Osteoblast (primary cell): ENCODE measurements at regions not wholly inside any gene's neighbourhood (a gene's known extent, or its start where the extent isn't known, plus 50 kb on each side); places are given as distances from the start of the nearest gene placed in this dataset.

ENCODE experiments used
- DNase-seq: peaks from one replicate; pipeline ENCODE4 v3.0.0; 2011; ENCODE audit warnings: low spot score, mixed read lengths; ENCODE audit not compliant: insufficient read length; ENCODE audit errors: missing footprints
- H2AFZ ChIP-seq: 2 replicates; pipeline ENCODE4 v1.6.0; 2011; ENCODE audit warnings: mild to moderate bottlenecking, low read length
- H3K27ac ChIP-seq: 2 replicates; pipeline ENCODE4 v1.5.1; 2011; ENCODE audit warnings: mild to moderate bottlenecking, low read depth, low read length, moderate library complexity
- H3K27me3 ChIP-seq: 2 replicates; pipeline ENCODE4 v1.6.0; 2012; ENCODE audit warnings: mild to moderate bottlenecking, control low read depth, inconsistent platforms, low read length, moderate library complexity; ENCODE audit not compliant: insufficient read depth
- H3K36me3 ChIP-seq: 2 replicates; pipeline ENCODE4 v1.5.1; 2011; ENCODE audit warnings: mild to moderate bottlenecking, low read length, control low read depth, moderate library complexity; ENCODE audit not compliant: insufficient read depth
- H3K4me1 ChIP-seq: 2 replicates; pipeline ENCODE4 v1.5.1; 2011; ENCODE audit warnings: mild to moderate bottlenecking, low read length, control low read depth, moderate library complexity; ENCODE audit not compliant: insufficient read depth
- H3K4me2 ChIP-seq: 2 replicates; pipeline ENCODE4 v1.6.0; 2011; ENCODE audit warnings: mild to moderate bottlenecking, low read length; ENCODE audit not compliant: insufficient read depth
- H3K4me3 ChIP-seq: fragments of 200-600 bp; sonication (generic); 3 replicates; pipeline ENCODE4 v1.5.1; 2012; ENCODE audit warnings: mild to moderate bottlenecking, low read length, inconsistent platforms; ENCODE audit not compliant: insufficient read depth
- H3K79me2 ChIP-seq: 2 replicates; pipeline ENCODE4 v1.6.0; 2012; ENCODE audit warnings: mild to moderate bottlenecking, low read length, control low read depth, inconsistent platforms; ENCODE audit not compliant: insufficient read depth
- H3K9me3 ChIP-seq: 2 replicates; pipeline ENCODE4 v1.5.1; 2011; ENCODE audit warnings: low read depth, low read length, control low read depth
- H4K20me1 ChIP-seq: 2 replicates; pipeline ENCODE4 v1.6.0; 2012; ENCODE audit warnings: mild to moderate bottlenecking, low read length, control low read depth; ENCODE audit not compliant: insufficient read depth
- TF ChIP-seq, protein P1 (sequence below): IDR thresholded peaks from 2 replicates; pipeline ENCODE4 v1.5.1; 2011; ENCODE audit warnings: mild to moderate bottlenecking, low read depth, low read length, moderate library complexity; ENCODE audit errors: extremely low read depth

DNA sequence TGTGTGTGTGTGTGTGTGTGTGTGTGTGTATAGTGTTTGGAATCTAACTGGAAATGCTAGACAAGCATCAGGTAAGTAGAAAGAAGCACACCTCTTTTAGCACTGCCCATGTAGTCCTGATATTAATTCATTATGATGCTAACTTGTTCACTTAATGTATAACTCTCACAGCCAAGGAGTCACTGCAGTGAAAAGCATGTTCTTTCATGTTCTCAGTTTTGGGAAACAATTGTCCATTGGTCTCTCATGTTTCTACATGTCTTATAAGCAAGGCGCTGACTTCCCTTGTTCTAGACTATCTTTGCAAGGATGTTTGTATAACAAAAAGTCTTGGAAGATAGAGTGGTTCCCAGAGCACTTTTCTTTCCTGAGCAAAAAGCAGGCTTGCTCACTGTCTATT is 148.8 kb upstream of the TNPO1 start:
- no peak for DNase-seq
- no peaks in the 10 kb centered on the region for H3K9me3 ChIP-seq
- no peak overlapping the region for H2AFZ ChIP-seq
- TF ChIP-seq, protein P1, sequence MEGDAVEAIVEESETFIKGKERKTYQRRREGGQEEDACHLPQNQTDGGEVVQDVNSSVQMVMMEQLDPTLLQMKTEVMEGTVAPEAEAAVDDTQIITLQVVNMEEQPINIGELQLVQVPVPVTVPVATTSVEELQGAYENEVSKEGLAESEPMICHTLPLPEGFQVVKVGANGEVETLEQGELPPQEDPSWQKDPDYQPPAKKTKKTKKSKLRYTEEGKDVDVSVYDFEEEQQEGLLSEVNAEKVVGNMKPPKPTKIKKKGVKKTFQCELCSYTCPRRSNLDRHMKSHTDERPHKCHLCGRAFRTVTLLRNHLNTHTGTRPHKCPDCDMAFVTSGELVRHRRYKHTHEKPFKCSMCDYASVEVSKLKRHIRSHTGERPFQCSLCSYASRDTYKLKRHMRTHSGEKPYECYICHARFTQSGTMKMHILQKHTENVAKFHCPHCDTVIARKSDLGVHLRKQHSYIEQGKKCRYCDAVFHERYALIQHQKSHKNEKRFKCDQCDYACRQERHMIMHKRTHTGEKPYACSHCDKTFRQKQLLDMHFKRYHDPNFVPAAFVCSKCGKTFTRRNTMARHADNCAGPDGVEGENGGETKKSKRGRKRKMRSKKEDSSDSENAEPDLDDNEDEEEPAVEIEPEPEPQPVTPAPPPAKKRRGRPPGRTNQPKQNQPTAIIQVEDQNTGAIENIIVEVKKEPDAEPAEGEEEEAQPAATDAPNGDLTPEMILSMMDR = no peak
- no peaks in the 10 kb centered on the region for H3K4me1 ChIP-seq
- H3K4me2 ChIP-seq = no peak overlapping the region
- no peak overlapping the region for H3K27ac ChIP-seq
- no peaks in the 10 kb centered on the region for H3K79me2 ChIP-seq
- no peak overlapping the region for H3K4me3 ChIP-seq
- H3K36me3 ChIP-seq = no peaks in the 10 kb centered on the region
- no peaks in the 10 kb centered on the region for H3K27me3 ChIP-seq
- H4K20me1 ChIP-seq = no peaks in the 10 kb centered on the region

DNA sequence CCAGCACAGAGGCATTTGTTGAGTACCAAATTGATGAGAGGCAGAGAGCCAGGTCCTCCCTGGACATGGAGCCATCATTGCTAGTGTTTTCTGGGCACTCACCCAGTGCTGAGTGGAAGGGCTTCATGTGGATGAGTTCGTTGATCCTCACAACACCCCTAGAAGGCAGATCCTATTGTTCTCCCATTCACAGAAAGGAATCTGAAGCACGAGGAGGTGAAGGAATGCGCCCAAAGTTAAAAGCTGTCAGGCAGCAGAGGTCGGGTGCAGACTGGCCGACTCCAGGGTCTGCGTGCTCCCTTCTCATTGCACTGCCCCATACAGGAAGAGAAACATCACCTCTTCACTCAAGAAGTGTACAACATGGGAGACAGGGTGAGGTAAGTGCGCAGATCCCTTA is 153.5 kb upstream of the TNPO1 start:
- no peak overlapping the region for H2AFZ ChIP-seq
- no peaks in the 10 kb centered on the region for H3K27me3 ChIP-seq
- no peak overlapping the region for H3K4me2 ChIP-seq
- no peak overlapping the region for H3K4me3 ChIP-seq
- TF ChIP-seq, protein P1 = no peak
- H3K79me2 ChIP-seq = no peaks in the 10 kb centered on the region
- peaks cover 5% of the 10 kb centered on the region for H3K4me1 ChIP-seq
- H3K36me3 ChIP-seq = no peaks in the 10 kb centered on the region
- no peak overlapping the region for H3K27ac ChIP-seq
- no peaks in the 10 kb centered on the region for H3K9me3 ChIP-seq
- H4K20me1 ChIP-seq = no peaks in the 10 kb centered on the region
- no peak for DNase-seq

DNA sequence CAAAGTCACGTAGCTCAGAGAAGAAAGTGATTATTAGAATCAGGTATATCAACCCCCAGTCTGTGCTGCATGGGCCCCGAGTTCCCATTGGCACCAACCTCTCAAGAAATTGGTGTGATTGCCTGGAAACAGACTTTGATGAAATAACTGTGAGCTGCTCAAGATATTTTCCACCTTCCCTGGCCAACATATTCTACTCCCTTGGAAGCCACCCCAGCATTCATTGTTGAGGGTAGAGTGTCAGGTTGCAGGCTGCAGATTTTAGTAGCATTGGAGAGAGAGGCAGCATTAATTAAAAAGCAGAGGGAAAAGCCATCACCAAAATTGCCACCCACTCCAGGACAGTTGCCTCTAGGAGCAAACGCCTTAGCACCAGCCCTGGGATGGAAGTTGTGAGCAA is 154.2 kb upstream of the TNPO1 start:
- no peaks in the 10 kb centered on the region for H4K20me1 ChIP-seq
- H2AFZ ChIP-seq = no peak overlapping the region
- H3K4me3 ChIP-seq = no peak overlapping the region
- peak; percentile 69 for DNase-seq
- H3K36me3 ChIP-seq = no peaks in the 10 kb centered on the region
- H3K4me2 ChIP-seq = no peak overlapping the region
- no peaks in the 10 kb centered on the region for H3K27me3 ChIP-seq
- H3K79me2 ChIP-seq = no peaks in the 10 kb centered on the region
- H3K4me1 ChIP-seq = peaks cover 5% of the 10 kb centered on the region
- no peaks in the 10 kb centered on the region for H3K9me3 ChIP-seq
- H3K27ac ChIP-seq = no peak overlapping the region
- TF ChIP-seq, protein P1 = no peak

DNA sequence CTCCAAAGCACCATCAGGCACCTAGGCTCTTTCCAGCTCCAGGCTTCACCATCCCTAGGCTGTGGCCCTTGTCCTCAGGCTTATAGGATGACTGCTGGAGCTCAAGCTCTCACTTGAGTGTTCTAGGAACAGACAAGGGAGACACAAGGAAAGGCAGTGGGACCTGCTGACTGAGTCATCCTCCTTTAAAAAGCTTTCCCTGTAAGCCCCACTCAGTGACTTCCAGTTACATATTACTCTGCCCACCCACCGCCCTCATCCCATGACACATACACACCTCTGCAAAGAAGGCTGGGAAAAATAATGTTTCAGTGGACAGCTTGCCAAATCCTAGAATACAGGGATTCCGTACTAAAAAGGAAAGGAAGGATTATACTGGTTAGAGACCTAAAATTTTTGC is 154.2 kb upstream of the ZNF366 start:
- no peaks in the 10 kb centered on the region for H3K36me3 ChIP-seq
- TF ChIP-seq, protein P1 = no peak
- no peaks in the 10 kb centered on the region for H3K27me3 ChIP-seq
- no peaks in the 10 kb centered on the region for H3K79me2 ChIP-seq
- no peak overlapping the region for H3K27ac ChIP-seq
- H4K20me1 ChIP-seq = no peaks in the 10 kb centered on the region
- H3K9me3 ChIP-seq = no peaks in the 10 kb centered on the region
- peak; percentile 74 for DNase-seq
- H3K4me3 ChIP-seq = no peak overlapping the region
- H3K4me1 ChIP-seq = peaks cover 5% of the 10 kb centered on the region
- H3K4me2 ChIP-seq = no peak overlapping the region
- H2AFZ ChIP-seq = no peak overlapping the region
